ENCODE measurements at regions not wholly inside any gene's neighbourhood (a gene's known extent, or its start where the extent isn't known, plus 50 kb on each side); places are given as distances from the start of the nearest gene placed in this dataset.

GRCh38 chrX:39816871-39817731 is 280.7 kb downstream of the BCOR start:
- DNase-seq: peak; percentile 50

- no peak for DNase-seq
Observed at GRCh38 chrX:39817754-39818470, 279.8 kb downstream of the BCOR start.

- no peak for DNase-seq
Observed at GRCh38 chrX:39818750-39819149, 279.0 kb downstream of the BCOR start.

- no peak for DNase-seq
Observed at GRCh38 chrX:39819921-39820849, 277.6 kb downstream of the BCOR start.

- DNase-seq: peak; percentile 55
Observed at GRCh38 chrX:39820938-39821708, 276.6 kb downstream of the BCOR start.

- no peak for DNase-seq
Observed at GRCh38 chrX:39821709-39822095, 276.1 kb downstream of the BCOR start.

GRCh38 chrX:39822133-39822748 is 275.5 kb downstream of the BCOR start:
- DNase-seq: no peak

- DNase-seq: no peak
Observed at GRCh38 chrX:39823424-39823823, 274.3 kb downstream of the BCOR start.

GRCh38 chrX:39823854-39824253 is 273.9 kb downstream of the BCOR start:
- DNase-seq: no peak

GRCh38 chrX:39826813-39827543 is 270.8 kb downstream of the BCOR start:
- no peak for DNase-seq

GRCh38 chrX:39827951-39828350 is 269.8 kb downstream of the BCOR start:
- DNase-seq: no peak

- peak; percentile 25 for DNase-seq
Observed at GRCh38 chrX:39828971-39829370, 268.8 kb downstream of the BCOR start.

- DNase-seq: no peak
Observed at GRCh38 chrX:39829965-39830364, 267.8 kb downstream of the BCOR start.

GRCh38 chrX:39830414-39830813 is 267.3 kb downstream of the BCOR start:
- no peak for DNase-seq

GRCh38 chrX:39832211-39832610 is 265.5 kb downstream of the BCOR start:
- DNase-seq: no peak

- DNase-seq: no peak
Observed at GRCh38 chrX:39834600-39834999, 263.2 kb downstream of the BCOR start.

GRCh38 chrX:39835241-39835640 is 262.5 kb downstream of the BCOR start:
- DNase-seq: no peak

- DNase-seq: no peak
Observed at GRCh38 chrX:39835776-39836175, 262.0 kb downstream of the BCOR start.

GRCh38 chrX:39836802-39837420 is 260.8 kb downstream of the BCOR start:
- no peak for DNase-seq

- DNase-seq: no peak
Observed at GRCh38 chrX:39837688-39838087, 260.1 kb downstream of the BCOR start.
